ENCODE measurements at regions not wholly inside any gene's neighbourhood (a gene's known extent, or its start where the extent isn't known, plus 50 kb on each side); places are given as distances from the start of the nearest gene placed in this dataset. TPM values are rescaled to one million over a fixed set of nuclear protein-coding genes. Genes with fewer than 3 reads are reported as not detected.

Small RNA genes lying in the stretch of these regions (small RNA-seq; reads per million reads assigned to genes)
- gene RNU4ATAC7P = not detected
